NCI-H2227 (cell line): ENCODE measurements at regions not wholly inside any gene's neighbourhood (a gene's known extent, or its start where the extent isn't known, plus 50 kb on each side); places are given as distances from the start of the nearest gene placed in this dataset.
A peak's percentile ranks its signal among the peaks of the same experiment; 100 is the strongest.

Experiments
- DNase-seq: peaks from one replicate; lab custom pipeline; 2025; ENCODE audit not compliant: unreplicated experiment; lab: John Stamatoyannopoulos, UW

- no peak for DNase-seq
Observed at GRCh38 chr1:39107341-39108290, 81.5 kb downstream of the NDUFS5 start.

- DNase-seq, result no peak
Observed at GRCh38 chr1:39109644-39110043, 83.5 kb downstream of the NDUFS5 start.

GRCh38 chr1:39110325-39110851, 84.2 kb downstream of the NDUFS5 start:
- no peak for DNase-seq

- DNase-seq, result peak; percentile 66
Observed at GRCh38 chr1:39110882-39111281, 84.7 kb downstream of the NDUFS5 start.

- no peak for DNase-seq
Observed at GRCh38 chr1:39113109-39113743, 87.1 kb downstream of the NDUFS5 start.

- DNase-seq, result no peak
Observed at GRCh38 chr1:39115271-39116110, 89.0 kb upstream of the MACF1 start.

GRCh38 chr1:39116116-39116607, 88.3 kb upstream of the MACF1 start:
- DNase-seq, result no peak

- DNase-seq, result no peak
Observed at GRCh38 chr1:39116860-39117728, 87.4 kb upstream of the MACF1 start.

GRCh38 chr1:39117899-39118450, 86.5 kb upstream of the MACF1 start:
- DNase-seq, result no peak

- DNase-seq, result no peak
Observed at GRCh38 chr1:39122056-39122455, 82.4 kb upstream of the MACF1 start.

- no peak for DNase-seq
Observed at GRCh38 chr1:39124282-39124681, 80.2 kb upstream of the MACF1 start.

GRCh38 chr1:39127513-39127912, 77.0 kb upstream of the MACF1 start:
- DNase-seq, result peak; percentile 33

GRCh38 chr1:39128126-39128525, 76.4 kb upstream of the MACF1 start:
- no peak for DNase-seq

GRCh38 chr1:39128959-39129358, 75.5 kb upstream of the MACF1 start:
- no peak for DNase-seq

- DNase-seq, result no peak
Observed at GRCh38 chr1:39129514-39129913, 75.0 kb upstream of the MACF1 start.

GRCh38 chr1:39130325-39130724, 74.2 kb upstream of the MACF1 start:
- no peak for DNase-seq

- peak; percentile 18 for DNase-seq
Observed at GRCh38 chr1:39131940-39132339, 72.6 kb upstream of the MACF1 start.

- peak; percentile 37 for DNase-seq
Observed at GRCh38 chr1:39132505-39133339, 71.8 kb upstream of the MACF1 start.

GRCh38 chr1:39133340-39133684, 71.2 kb upstream of the MACF1 start:
- DNase-seq, result no peak
